HCT116 (cell line): ENCODE measurements at regions not wholly inside any gene's neighbourhood (a gene's known extent, or its start where the extent isn't known, plus 50 kb on each side); places are given as distances from the start of the nearest gene placed in this dataset.

Source experiments
- ATAC-seq: fragments of 200-7000 bp; cut with Tn5 transposase; 2 replicates; pipeline ENCODE4 v1.9.1; 2020; ENCODE audit warnings: mild to moderate bottlenecking, moderate library complexity
- BruUV-seq: library from RNA; stranded (reverse); fragments of 400-500 nt; replicated peaks from 2 replicates; lab custom pipeline; 2021; lab: Mats Ljungman, UMichigan
- CTCF ChIA-PET: fragments of 300-600 bp; sonication (Branson Sonifier 250); formaldehyde crosslinking; loops from one replicate; lab custom pipeline; 2021; ENCODE audit warnings: antibody characterized with exemption; lab: Charles Lee
- POLR2A ChIA-PET: fragments of 300-600, 350-600 bp; sonication (Branson Sonifier 250); formaldehyde crosslinking; loops from one replicate; lab custom pipeline; 2021; ENCODE audit warnings: antibody characterized with exemption; lab: Charles Lee
- RAD21 ChIA-PET, 2 experiments: fragments of 300-600 bp; sonication (Branson Sonifier 250); formaldehyde crosslinking; loops; one replicate each; lab custom pipeline; 2023; ENCODE audit warnings: low total read pairs in 2 of 2; ENCODE audit not compliant: uncharacterized antibody in 2 of 2, unreplicated experiment in 2 of 2, low non-redundant PET in 1 of 2; lab: Charles Lee
- DNase-seq: peaks from one replicate; pipeline ENCODE4 v3.0.0-alpha.2; 2010; ENCODE audit warnings: low read depth, low spot score
- H2AFZ ChIP-seq: fragments of 200-600 bp; shearing (Covaris generic), sonication (generic); 2 replicates; pipeline ENCODE4 v1.6.1; 2017; ENCODE audit warnings: low read depth, mixed run types, mixed read lengths, antibody characterized with exemption, low read length; ENCODE audit not compliant: poor library complexity, severe bottlenecking
- H3K27ac ChIP-seq: 2 replicates; pipeline ENCODE4 v1.5.1; 2012; ENCODE audit warnings: low read depth, low read length
- H3K27me3 ChIP-seq: fragments of 200-600 bp; sonication (generic); 2 replicates; pipeline ENCODE4 v1.6.1; 2016; ENCODE audit warnings: mixed run types, low read length, mixed read lengths; ENCODE audit not compliant: insufficient read depth
- H3K36me3 ChIP-seq, 2 experiments: fragments of 200-500 bp in 1 of 2; fragments of 200-600 bp in 1 of 2; sonication (Bioruptor generic) in 1 of 2; sonication (generic) in 1 of 2; 2 replicates each; pipeline versions ENCODE4 v1.5.1 to v1.6.1; 2014 to 2016; ENCODE audit warnings: low read length in 2 of 2, inconsistent platforms in 1 of 2, mixed read lengths in 1 of 2, mixed run types in 1 of 2; ENCODE audit not compliant: insufficient read depth in 2 of 2, control insufficient read depth in 1 of 2
- H3K4me1 ChIP-seq, 2 experiments: fragments of 200-600 bp in 1 of 2; sonication (generic) in 1 of 2; 2 replicates each; pipeline versions ENCODE4 v1.5.1 to v1.6.1; 2012 to 2017; ENCODE audit warnings: low read length in 2 of 2, inconsistent platforms in 1 of 2, mild to moderate bottlenecking in 1 of 2, mixed read lengths in 1 of 2, mixed run types in 1 of 2, moderate library complexity in 1 of 2; ENCODE audit not compliant: insufficient read depth in 2 of 2, control insufficient read depth in 1 of 2
- H3K4me2 ChIP-seq: fragments of 200-600 bp; sonication (generic); 2 replicates; pipeline ENCODE4 v1.6.1; 2017; ENCODE audit warnings: mixed run types, low read length, mixed read lengths
- H3K4me3 ChIP-seq, 2 experiments: fragments of 200-600 bp in 1 of 2; sonication (generic) in 1 of 2; replicated peaks in 1 of 2; 2 replicates each; pipeline ENCODE4 v1.5.1; 2011 to 2016; ENCODE audit warnings: low read length in 2 of 2, control low read depth in 1 of 2, low read depth in 1 of 2, mild to moderate bottlenecking in 1 of 2, mixed read lengths in 1 of 2, mixed run types in 1 of 2
- H3K79me2 ChIP-seq: fragments of 200-600 bp; sonication (generic); 2 replicates; pipeline ENCODE4 v1.6.1; 2017; ENCODE audit warnings: mild to moderate bottlenecking, mixed run types, low read length, moderate library complexity, mixed read lengths; ENCODE audit not compliant: insufficient read depth
- H3K9ac ChIP-seq: fragments of 200-600 bp; sonication (generic); 2 replicates; pipeline ENCODE4 v1.6.1; 2016; ENCODE audit warnings: low read length, mixed read lengths
- H3K9me2 ChIP-seq: fragments of 200-600 bp; sonication (generic), shearing (Covaris generic); 2 replicates; pipeline ENCODE4 v1.6.1; 2017; ENCODE audit warnings: mixed run types, mild to moderate bottlenecking, moderate library complexity; ENCODE audit not compliant: insufficient read depth
- H3K9me3 ChIP-seq, 2 experiments: fragments of 200-500 bp in 1 of 2; fragments of 200-600 bp in 1 of 2; sonication (Bioruptor generic) in 1 of 2; sonication (generic) in 1 of 2; 2 replicates each; pipeline ENCODE4 v1.6.1; 2014 to 2017; ENCODE audit warnings: low read length in 2 of 2, mixed read lengths in 2 of 2, inconsistent platforms in 1 of 2, low read depth in 1 of 2, mild to moderate bottlenecking in 1 of 2, mixed run types in 1 of 2, moderate library complexity in 1 of 2; ENCODE audit not compliant: control insufficient read depth in 1 of 2, insufficient read depth in 1 of 2
- H4K20me1 ChIP-seq: fragments of 200-600 bp; sonication (generic), shearing (Covaris generic); 2 replicates; pipeline ENCODE4 v1.6.1; 2017; ENCODE audit warnings: mixed run types, mild to moderate bottlenecking, moderate library complexity; ENCODE audit not compliant: insufficient read depth
- CEBPB ChIP-seq: IDR thresholded peaks from 2 replicates; pipeline ENCODE4 v1.6.1; 2012; ENCODE audit warnings: low read depth
- ELF1 ChIP-seq: IDR thresholded peaks from 2 replicates; pipeline ENCODE4 v1.6.1; 2012; ENCODE audit warnings: low read depth, borderline replicate concordance
- SP1 ChIP-seq: IDR thresholded peaks from 2 replicates; pipeline ENCODE4 v1.6.1; 2012; ENCODE audit warnings: low read depth
- TCF7L2 ChIP-seq: IDR thresholded peaks from 2 replicates; pipeline ENCODE4 v1.7.0; 2011; ENCODE audit warnings: borderline replicate concordance, inconsistent platforms; ENCODE audit not compliant: insufficient read depth, insufficient read length; ENCODE audit errors: extremely low read depth
- YY1 ChIP-seq: IDR thresholded peaks from 2 replicates; pipeline ENCODE4 v1.6.1; 2011; ENCODE audit warnings: low read length, low read depth, moderate library complexity, mild to moderate bottlenecking; ENCODE audit not compliant: insufficient replicate concordance; ENCODE audit errors: extremely low read depth
- intact Hi-C: fragments of 100-400 bp; cut with micrococcal nuclease; formaldehyde crosslinking; loops from 2 replicates; pipeline ENCODE4 v1.10.0; 2022
- TF ChIP-seq, protein P1 (sequence below): IDR thresholded peaks from 2 replicates; pipeline ENCODE4 v1.6.1; 2012
- TF ChIP-seq, protein P2 (sequence below), 3 experiments: fragments of 200-600 bp in 1 of 3; sonication (generic) in 1 of 3; IDR thresholded peaks in 2 of 3; conservative IDR thresholded peaks in 1 of 3; 2 replicates each; pipeline ENCODE4 v1.5.1; 2012 to 2017; ENCODE audit warnings: low read depth in 2 of 3, low read length in 2 of 3, antibody characterized with exemption in 1 of 3, borderline replicate concordance in 1 of 3, control low read depth in 1 of 3, mild to moderate bottlenecking in 1 of 3, mixed read lengths in 1 of 3, mixed run types in 1 of 3, moderate library complexity in 1 of 3; ENCODE audit not compliant: insufficient read depth in 1 of 3

DNA sequence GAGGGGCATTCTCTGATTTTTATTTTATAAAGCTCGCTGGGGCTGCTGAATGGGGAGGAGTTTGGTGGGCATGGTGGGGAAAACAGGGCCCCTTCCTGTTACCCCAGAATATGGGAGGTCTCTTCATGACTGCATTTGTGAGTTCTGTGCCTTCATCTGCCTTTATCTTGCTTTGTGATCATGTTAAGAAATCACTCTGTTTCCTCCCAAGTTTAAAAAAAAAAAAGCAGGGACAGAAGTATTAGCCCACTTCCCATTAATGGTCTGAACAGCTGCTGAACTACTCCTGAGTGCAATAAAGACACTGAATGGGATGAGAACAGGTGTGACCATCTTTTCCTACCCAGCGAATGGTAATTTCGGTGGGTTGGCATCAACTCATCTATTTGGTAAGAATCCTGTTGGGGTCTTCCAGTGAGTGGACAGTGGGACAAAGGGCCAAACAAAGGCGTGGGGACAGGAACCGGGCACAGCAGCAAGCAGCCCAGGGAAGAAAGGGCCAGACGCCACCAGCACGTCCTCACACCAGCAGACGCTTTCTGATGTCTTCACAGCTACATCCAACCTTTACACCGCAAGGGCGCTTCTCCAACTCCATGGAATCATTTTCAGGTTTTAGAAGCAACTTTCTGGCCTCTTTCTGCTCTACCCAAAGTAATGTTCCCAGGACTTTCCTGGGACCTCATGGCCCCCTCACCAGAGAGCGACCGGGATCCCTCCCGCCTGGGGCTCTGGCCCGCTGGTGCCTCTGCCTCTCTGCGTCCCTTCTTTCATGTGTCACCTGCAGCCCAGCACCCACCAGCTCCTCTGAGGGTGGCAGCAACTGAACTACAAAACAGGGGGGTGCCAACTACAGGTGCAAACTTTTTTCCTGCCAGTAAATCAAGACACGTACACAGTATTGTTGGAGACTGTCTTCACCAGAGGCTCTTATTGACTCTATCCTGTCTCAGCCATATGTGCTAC lies 160.2 kb downstream of the ADSS2 start:
- TF ChIP-seq, protein P1, sequence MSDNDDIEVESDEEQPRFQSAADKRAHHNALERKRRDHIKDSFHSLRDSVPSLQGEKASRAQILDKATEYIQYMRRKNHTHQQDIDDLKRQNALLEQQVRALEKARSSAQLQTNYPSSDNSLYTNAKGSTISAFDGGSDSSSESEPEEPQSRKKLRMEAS: no peak
- TF ChIP-seq TCF7L2: no peak
- TF ChIP-seq CEBPB: no peak
- no peak for TF ChIP-seq YY1
- no peak for TF ChIP-seq ELF1
- TF ChIP-seq, protein P2, sequence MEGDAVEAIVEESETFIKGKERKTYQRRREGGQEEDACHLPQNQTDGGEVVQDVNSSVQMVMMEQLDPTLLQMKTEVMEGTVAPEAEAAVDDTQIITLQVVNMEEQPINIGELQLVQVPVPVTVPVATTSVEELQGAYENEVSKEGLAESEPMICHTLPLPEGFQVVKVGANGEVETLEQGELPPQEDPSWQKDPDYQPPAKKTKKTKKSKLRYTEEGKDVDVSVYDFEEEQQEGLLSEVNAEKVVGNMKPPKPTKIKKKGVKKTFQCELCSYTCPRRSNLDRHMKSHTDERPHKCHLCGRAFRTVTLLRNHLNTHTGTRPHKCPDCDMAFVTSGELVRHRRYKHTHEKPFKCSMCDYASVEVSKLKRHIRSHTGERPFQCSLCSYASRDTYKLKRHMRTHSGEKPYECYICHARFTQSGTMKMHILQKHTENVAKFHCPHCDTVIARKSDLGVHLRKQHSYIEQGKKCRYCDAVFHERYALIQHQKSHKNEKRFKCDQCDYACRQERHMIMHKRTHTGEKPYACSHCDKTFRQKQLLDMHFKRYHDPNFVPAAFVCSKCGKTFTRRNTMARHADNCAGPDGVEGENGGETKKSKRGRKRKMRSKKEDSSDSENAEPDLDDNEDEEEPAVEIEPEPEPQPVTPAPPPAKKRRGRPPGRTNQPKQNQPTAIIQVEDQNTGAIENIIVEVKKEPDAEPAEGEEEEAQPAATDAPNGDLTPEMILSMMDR (IDR thresholded peaks at IDR 0.05 in 2 of 3, conservative IDR thresholded peaks at IDR 0.05 in 1 of 3; ENCODE audit: borderline replicate concordance in 1 of 3, insufficient read depth in 1 of 3, low read depth in 2 of 3, low read length in 2 of 3): no peak
- TF ChIP-seq SP1: no peak
- no peak overlapping the region for H3K4me2 ChIP-seq
- ATAC-seq (no peak), DNase-seq (no peak)
- no peak overlapping the region for H3K9ac ChIP-seq
- H3K79me2 ChIP-seq: no peaks in the 10 kb centered on the region
- no peak overlapping the region for H3K4me3 ChIP-seq
- no peaks in the 10 kb centered on the region for H3K4me1 ChIP-seq
- no peaks in the 10 kb centered on the region for H3K9me3 ChIP-seq
- no peak overlapping the region for H2AFZ ChIP-seq
- no TSS peak for BruUV-seq
- no peaks in the 10 kb centered on the region for H3K9me2 ChIP-seq
- CTCF ChIA-PET: no interaction called here
- POLR2A ChIA-PET: no interaction called here
- RAD21 ChIA-PET: no interaction called here
- H3K36me3 ChIP-seq: no peaks in the 10 kb centered on the region
- no peaks in the 10 kb centered on the region for H3K27me3 ChIP-seq
- H3K27ac ChIP-seq: no peak overlapping the region
- intact Hi-C loops: no loop called here
- H4K20me1 ChIP-seq: no peaks in the 10 kb centered on the region
